Lower leg skin (tissue), 3 donors: ENCODE measurements at regions not wholly inside any gene's neighbourhood (a gene's known extent, or its start where the extent isn't known, plus 50 kb on each side); places are given as distances from the start of the nearest gene placed in this dataset.

Source experiments
- CTCF ChIP-seq, 3 donors: fragments of 450-650 bp; IDR thresholded peaks; one replicate each; pipeline ENCODE4 v1.5.1; 2016; ENCODE audit warnings: antibody characterized with exemption in 3 of 3, mild to moderate bottlenecking in 3 of 3, moderate library complexity in 2 of 3
- POLR2A ChIP-seq, 2 donors: fragments of 450-650 bp; IDR thresholded peaks; one replicate each; pipeline ENCODE4 v1.6.1; 2016 to 2017; ENCODE audit warnings: antibody characterized with exemption in 2 of 2, mild to moderate bottlenecking in 1 of 2, moderate library complexity in 1 of 2

DNA sequence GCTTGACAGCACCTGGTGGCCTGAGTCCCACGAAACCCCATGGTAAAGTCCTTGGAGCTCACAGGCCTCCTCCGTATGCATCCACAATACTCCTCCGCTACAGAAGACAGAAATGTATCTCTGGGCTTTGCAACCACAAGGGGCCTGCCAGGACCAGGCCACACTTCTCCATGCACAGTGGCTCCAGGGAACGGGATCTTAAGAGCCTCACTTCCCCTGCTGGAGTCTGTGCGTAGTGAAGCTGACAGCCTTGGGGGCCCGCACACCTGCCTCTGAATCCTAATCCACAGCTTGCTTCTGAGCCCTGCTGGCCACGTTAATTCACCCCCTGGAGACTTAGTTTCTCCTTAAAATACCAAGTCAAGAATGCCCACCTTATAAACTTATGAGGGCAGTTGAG lies 125.7 kb downstream of the COPRS start:
- TF ChIP-seq CTCF (IDR thresholded peaks at IDR 0.05) = no peak
- TF ChIP-seq POLR2A (IDR thresholded peaks at IDR 0.05) = no peak
